ENCODE measurements at regions not wholly inside any gene's neighbourhood (a gene's known extent, or its start where the extent isn't known, plus 50 kb on each side); places are given as distances from the start of the nearest gene placed in this dataset.

DNA sequence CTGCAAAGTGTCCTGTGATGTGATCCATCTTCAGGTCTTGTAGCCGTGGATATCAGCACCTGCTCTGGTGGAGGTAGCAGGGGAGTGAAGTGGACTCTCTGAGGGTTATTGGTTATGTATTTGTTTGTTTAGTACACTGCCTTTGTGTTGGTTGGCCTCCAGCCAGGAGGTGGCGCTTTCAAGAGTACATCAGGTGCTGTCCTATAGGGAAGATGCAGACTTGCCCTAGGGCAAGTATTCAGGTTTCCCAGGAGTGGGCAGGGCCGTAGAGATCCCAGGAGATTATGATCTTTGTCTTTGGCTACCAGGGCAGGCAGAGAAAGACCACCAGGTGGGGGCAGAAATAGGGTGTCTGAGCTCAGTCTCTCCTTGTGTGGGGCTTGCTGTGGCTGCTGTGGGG lies 411.8 kb downstream of the SOX11 start:
- H3K27ac ChIP-seq = no peak overlapping the region
- 74 to 90% (median 84%) methylated on average over 3 of the region's 3 CpGs for WGBS, 5 donors
- H3K27me3 ChIP-seq (replicated peaks in 1 of 7) = no peaks in the 10 kb centered on the region
- H3K9me3 ChIP-seq = no peaks in the 10 kb centered on the region
- no peak overlapping the region for H3K4me3 ChIP-seq
- no peaks in the 10 kb centered on the region for H3K36me3 ChIP-seq
- TF ChIP-seq, protein P1, sequence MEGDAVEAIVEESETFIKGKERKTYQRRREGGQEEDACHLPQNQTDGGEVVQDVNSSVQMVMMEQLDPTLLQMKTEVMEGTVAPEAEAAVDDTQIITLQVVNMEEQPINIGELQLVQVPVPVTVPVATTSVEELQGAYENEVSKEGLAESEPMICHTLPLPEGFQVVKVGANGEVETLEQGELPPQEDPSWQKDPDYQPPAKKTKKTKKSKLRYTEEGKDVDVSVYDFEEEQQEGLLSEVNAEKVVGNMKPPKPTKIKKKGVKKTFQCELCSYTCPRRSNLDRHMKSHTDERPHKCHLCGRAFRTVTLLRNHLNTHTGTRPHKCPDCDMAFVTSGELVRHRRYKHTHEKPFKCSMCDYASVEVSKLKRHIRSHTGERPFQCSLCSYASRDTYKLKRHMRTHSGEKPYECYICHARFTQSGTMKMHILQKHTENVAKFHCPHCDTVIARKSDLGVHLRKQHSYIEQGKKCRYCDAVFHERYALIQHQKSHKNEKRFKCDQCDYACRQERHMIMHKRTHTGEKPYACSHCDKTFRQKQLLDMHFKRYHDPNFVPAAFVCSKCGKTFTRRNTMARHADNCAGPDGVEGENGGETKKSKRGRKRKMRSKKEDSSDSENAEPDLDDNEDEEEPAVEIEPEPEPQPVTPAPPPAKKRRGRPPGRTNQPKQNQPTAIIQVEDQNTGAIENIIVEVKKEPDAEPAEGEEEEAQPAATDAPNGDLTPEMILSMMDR (IDR thresholded peaks at IDR 0.05 in 8 of 11, conservative IDR thresholded peaks at IDR 0.05 in 3 of 11) = no peak
- TF ChIP-seq POLR2AphosphoS5 (IDR thresholded peaks at IDR 0.05) (no peak), POLR2A (IDR thresholded peaks at IDR 0.05) (no peak)
- DNase-seq = no peak
- no peaks in the 10 kb centered on the region for H3K4me1 ChIP-seq
- intact Hi-C loops (cut with DNase I; ENCODE audit: low total_unique reads) = no loop called here

DNA sequence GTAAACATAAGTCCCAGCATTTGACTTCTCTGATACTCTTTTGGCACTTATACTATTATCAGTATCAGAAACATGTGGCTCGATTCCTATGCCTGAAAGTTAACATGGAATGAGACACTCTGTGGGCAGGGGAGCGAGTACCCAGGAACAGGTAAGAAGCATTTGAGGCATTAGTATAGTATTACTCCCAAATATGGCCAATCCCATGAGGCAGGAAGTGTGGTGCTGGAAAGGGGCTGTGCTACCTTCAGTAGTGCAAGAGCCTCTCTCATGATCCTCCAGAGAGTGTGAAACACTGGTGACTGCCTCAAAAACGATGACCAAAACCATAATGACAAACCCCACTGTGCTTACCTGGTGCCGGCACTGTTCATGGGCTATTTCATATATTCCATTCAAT lies 415.1 kb downstream of the SOX11 start:
- WGBS, 5 donors = 75 to 85% (median 79%) methylated on average over 4 of the region's 4 CpGs
- Histone ChIP-seq H3K27ac (no peak overlapping the region), H3K27me3 (replicated peaks in 1 of 7) (no peaks in the 10 kb centered on the region), H3K4me3 (no peak overlapping the region), H3K9me3 (no peaks in the 10 kb centered on the region), H3K36me3 (no peaks in the 10 kb centered on the region), H3K4me1 (no peaks in the 10 kb centered on the region)
- intact Hi-C loops (cut with DNase I; ENCODE audit: low total_unique reads) = no loop called here
- TF ChIP-seq POLR2A (IDR thresholded peaks at IDR 0.05) = no peak
- TF ChIP-seq POLR2AphosphoS5 (IDR thresholded peaks at IDR 0.05) = no peak
- TF ChIP-seq, protein P1 (IDR thresholded peaks at IDR 0.05 in 8 of 11, conservative IDR thresholded peaks at IDR 0.05 in 3 of 11) = no peak
- DNase-seq = no peak

DNA sequence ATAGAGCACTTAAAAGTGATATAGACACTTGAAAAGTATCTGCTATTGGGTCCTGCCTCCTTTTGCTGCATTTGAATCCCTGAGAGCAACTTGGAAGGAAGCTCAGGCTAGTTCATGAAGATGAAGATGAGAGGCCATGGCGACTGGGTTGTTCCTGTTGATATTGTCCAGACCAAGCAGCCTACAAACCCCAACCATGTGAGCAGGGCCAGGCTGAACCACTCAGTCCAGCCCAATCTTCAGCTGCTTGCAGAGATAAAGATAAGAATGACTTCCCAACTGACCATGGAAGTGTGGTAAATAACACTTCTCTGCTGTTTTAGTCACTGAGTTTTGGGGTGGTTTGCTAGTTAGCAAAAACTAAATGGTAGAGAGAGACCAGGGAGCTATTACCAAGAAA lies 417.6 kb downstream of the SOX11 start:
- no peaks in the 10 kb centered on the region for H3K9me3 ChIP-seq
- DNase-seq = no peak
- intact Hi-C loops (cut with DNase I; ENCODE audit: low total_unique reads) = no loop called here
- H3K4me3 ChIP-seq = no peak overlapping the region
- TF ChIP-seq, protein P1 (IDR thresholded peaks at IDR 0.05 in 8 of 11, conservative IDR thresholded peaks at IDR 0.05 in 3 of 11) = no peak
- TF ChIP-seq POLR2A (IDR thresholded peaks at IDR 0.05) = no peak
- TF ChIP-seq POLR2AphosphoS5 (IDR thresholded peaks at IDR 0.05) = no peak
- WGBS, 5 donors = 27 to 100% (median 56%) methylated on average over 1 of the region's 1 CpG
- H3K36me3 ChIP-seq = no peaks in the 10 kb centered on the region
- no peak overlapping the region for H3K27ac ChIP-seq
- no peaks in the 10 kb centered on the region for H3K27me3 ChIP-seq (replicated peaks in 1 of 7)
- H3K4me1 ChIP-seq = no peaks in the 10 kb centered on the region

GRCh38 chr2:6111781-6112261 lies 419.6 kb downstream of the SOX11 start:
- Histone ChIP-seq H3K27ac (no peak overlapping the region), H3K27me3 (replicated peaks in 1 of 7) (no peaks in the 10 kb centered on the region), H3K9me3 (no peaks in the 10 kb centered on the region), H3K4me1 (no peaks in the 10 kb centered on the region), H3K4me3 (no peak overlapping the region), H3K36me3 (no peaks in the 10 kb centered on the region)
- no peak for DNase-seq
- intact Hi-C loops (cut with DNase I; ENCODE audit: low total_unique reads) = no loop called here
- WGBS, 5 donors = 4 to 23% (median 14%) methylated on average over 2 of the region's 2 CpGs
- TF ChIP-seq, protein P1 (IDR thresholded peaks at IDR 0.05 in 8 of 11, conservative IDR thresholded peaks at IDR 0.05 in 3 of 11) = no peak
- TF ChIP-seq POLR2A (IDR thresholded peaks at IDR 0.05) (no peak), POLR2AphosphoS5 (IDR thresholded peaks at IDR 0.05) (no peak)

All from spleen (tissue), 11 donors.